ENCODE measurements at regions not wholly inside any gene's neighbourhood (a gene's known extent, or its start where the extent isn't known, plus 50 kb on each side); places are given as distances from the start of the nearest gene placed in this dataset.

DNA sequence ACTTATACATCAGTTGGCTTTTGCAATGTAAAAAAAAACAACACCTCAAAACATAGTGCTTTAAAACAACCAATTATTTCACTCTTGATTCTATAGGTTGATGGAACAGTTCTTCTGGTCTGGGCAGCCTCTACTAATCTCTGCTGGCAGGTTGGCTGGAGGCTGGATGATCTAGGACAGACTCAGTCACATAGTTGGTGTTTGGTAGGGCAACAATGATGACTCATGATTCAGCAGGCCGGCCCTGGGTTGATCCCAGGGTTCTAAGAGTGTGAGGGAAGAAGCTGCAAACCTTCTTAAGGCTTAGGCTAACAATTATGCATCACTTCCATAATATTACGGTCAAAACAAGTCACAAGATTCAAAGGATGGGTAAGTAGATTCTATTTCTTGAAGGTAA lies 558.2 kb downstream of the ZNF674 start:
- TF ChIP-seq RARB (CRISPR knock-in tag; IDR thresholded peaks at IDR 0.05) (no peak), MAFK (IDR thresholded peaks at IDR 0.05; ENCODE audit: partially characterized antibody) (no peak), JUNB (IDR thresholded peaks at IDR 0.05) (no peak), POLR2A (IDR thresholded peaks at IDR 0.05; ENCODE audit: low read length) (no peak), BHLHE40 (IDR thresholded peaks at IDR 0.05; ENCODE audit: low read depth, low read length) (no peak), MYC (IDR thresholded peaks at IDR 0.05; ENCODE audit: borderline replicate concordance, low read length) (no peak), CHD4 (IDR thresholded peaks at IDR 0.05; ENCODE audit: borderline replicate concordance) (no peak), USF2 (IDR thresholded peaks at IDR 0.05) (no peak)
- TF ChIP-seq, protein P1, sequence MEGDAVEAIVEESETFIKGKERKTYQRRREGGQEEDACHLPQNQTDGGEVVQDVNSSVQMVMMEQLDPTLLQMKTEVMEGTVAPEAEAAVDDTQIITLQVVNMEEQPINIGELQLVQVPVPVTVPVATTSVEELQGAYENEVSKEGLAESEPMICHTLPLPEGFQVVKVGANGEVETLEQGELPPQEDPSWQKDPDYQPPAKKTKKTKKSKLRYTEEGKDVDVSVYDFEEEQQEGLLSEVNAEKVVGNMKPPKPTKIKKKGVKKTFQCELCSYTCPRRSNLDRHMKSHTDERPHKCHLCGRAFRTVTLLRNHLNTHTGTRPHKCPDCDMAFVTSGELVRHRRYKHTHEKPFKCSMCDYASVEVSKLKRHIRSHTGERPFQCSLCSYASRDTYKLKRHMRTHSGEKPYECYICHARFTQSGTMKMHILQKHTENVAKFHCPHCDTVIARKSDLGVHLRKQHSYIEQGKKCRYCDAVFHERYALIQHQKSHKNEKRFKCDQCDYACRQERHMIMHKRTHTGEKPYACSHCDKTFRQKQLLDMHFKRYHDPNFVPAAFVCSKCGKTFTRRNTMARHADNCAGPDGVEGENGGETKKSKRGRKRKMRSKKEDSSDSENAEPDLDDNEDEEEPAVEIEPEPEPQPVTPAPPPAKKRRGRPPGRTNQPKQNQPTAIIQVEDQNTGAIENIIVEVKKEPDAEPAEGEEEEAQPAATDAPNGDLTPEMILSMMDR (IDR thresholded peaks at IDR 0.05): no peak
